LHCN-M2 (cell line): ENCODE measurements at regions not wholly inside any gene's neighbourhood (a gene's known extent, or its start where the extent isn't known, plus 50 kb on each side); places are given as distances from the start of the nearest gene placed in this dataset.
"Not testable (repeated sequence)": the region's sequence is repeated elsewhere in the genome, so short reads cannot be mapped to it uniquely, and the experiment has no call there.

ENCODE experiments used
- DNase-seq: peaks from one replicate; pipeline ENCODE4 v3.0.0-alpha.2; 2012; ENCODE audit warnings: low read depth

DNA sequence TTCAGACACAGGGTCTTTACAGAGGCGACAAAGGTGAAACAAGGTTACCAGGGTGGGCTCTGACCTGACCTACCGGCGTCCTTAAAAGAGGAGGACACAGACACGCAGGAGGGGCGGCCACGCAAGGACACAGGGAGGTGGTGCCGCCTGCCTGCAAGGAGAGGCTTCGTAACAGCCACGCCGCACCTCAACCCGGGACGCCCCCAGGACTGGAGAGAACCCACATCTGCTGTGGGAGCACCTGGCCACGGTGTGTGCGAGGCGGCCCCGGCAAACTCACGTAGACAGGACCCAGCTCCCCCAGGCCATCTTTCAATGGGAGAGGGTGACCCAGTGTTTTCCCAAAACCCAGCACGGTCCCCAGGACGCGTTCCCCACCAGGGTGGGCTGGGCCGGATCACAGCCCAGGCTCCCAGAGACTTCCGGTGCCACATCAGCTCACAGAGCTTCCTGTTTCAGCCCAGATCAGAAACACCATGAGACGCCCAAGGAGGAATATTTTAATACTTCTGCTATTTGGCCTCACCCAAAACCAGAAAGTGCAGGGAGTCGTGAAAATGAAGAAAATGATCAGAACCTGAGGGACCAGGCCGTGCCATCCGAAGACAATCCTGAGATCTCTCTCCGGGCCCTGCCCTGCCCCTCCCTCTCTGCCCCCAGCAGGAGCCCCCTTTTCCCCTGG lies 5417.4 kb upstream of the TPTE start:
- not testable (repeated sequence) for DNase-seq

DNA sequence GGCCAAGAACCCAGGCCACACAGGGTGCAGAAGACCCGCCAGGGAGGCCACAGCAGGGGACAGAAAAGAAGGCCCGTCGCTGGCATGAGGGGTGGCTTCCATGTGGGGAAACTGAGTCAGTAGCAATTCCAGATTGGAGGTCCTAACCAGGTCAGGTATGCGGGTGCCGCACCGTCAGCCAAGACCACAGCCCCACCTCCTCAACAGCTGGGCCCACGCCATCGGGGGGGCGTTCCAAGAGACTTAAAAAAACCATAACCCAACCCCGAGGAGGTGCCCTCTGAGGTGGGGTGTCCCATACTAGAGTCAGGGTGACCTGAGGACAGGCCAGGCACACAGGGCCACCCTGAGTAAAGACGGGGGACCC lies 5416.8 kb upstream of the TPTE start:
- DNase-seq, result not testable (repeated sequence)

DNA sequence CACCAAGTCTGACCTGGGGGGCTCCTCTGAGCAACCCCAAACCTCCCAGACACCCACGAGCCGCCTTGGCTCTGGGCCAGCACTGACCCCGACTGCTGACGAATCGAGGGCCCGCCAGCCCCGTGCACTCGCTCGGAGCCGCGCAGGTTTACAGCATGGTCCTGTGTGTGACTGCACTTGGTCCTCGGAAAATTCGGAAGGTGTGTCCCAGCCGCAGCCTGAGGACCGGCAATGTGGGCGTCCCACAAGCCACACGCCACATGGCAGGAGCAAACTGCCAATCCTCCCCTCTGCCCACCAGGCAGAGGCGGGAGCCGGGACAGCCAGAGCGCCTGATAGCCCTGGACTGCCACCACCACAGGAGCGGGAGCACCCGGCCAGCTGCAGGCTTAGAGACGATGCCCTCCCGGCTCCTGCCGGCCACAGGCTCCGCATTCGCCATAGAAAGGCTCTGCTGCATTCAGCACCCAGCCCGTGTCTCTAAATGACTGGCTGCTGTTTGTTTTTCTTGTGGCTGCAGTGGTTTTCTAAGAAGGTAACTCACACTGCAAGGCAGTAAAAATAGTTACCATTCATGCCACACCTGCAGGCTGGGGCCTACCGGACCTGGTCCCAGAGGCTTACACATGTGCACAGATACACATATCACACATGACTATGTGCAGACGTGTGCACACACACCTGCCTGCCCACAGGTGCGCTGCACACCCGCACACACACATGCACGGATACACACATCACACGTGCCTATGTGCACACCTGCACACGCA lies 5415.3 kb upstream of the TPTE start:
- DNase-seq, result not testable (repeated sequence)

DNA sequence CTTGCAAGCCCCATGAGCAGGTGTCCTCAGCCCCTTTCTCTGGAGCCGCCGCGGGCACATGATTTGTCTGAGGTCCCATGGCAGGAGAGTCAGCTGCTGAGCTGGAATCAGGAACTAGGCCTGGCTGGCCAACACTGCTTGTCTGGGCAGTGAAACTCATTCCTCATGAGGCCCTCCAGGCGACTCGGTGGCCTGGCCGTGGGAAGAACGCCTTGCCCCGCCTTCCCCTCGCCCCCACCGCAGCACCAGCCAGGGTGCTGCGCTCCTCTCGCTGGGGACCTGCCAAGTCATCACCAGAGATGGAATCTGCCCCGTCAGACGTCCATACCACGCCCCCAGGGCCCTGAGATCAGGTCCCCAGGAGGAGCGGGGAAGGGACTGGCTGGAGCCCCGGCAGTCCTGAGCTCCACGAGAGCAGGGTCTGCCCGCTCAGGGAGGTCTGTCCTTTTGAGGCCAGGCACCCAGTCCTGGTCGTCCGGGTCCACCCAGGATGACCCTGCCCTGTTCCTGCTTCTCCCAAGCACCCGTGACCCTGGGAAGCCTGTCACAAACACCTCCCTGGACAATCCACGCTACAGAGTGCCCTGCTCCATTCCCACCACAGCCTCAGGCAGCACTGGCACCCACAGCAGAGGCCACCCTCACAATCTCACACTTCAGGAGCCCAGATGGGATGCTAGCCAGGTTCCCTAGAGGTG lies 5414.5 kb upstream of the TPTE start:
- DNase-seq, result not testable (repeated sequence)

DNA sequence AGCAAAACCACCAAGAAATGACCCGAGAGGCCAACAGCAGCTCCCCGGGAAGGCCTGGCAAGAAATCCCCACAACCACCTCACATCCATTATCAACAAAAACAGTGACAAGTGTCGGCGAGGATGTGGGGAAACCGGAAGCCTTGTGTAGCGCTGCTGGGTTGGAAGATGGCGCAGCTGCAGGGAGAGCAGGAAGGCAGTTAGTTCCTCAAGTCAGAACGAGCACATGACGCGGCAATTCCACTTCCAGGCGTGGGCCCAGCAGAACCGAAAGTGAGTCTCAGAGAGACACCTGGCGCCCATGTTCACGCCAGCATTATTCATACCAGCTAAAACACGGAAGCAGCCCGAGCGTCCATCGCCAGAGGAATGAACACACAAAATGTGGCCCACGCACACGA lies 5413.7 kb upstream of the TPTE start:
- not testable (repeated sequence) for DNase-seq

DNA sequence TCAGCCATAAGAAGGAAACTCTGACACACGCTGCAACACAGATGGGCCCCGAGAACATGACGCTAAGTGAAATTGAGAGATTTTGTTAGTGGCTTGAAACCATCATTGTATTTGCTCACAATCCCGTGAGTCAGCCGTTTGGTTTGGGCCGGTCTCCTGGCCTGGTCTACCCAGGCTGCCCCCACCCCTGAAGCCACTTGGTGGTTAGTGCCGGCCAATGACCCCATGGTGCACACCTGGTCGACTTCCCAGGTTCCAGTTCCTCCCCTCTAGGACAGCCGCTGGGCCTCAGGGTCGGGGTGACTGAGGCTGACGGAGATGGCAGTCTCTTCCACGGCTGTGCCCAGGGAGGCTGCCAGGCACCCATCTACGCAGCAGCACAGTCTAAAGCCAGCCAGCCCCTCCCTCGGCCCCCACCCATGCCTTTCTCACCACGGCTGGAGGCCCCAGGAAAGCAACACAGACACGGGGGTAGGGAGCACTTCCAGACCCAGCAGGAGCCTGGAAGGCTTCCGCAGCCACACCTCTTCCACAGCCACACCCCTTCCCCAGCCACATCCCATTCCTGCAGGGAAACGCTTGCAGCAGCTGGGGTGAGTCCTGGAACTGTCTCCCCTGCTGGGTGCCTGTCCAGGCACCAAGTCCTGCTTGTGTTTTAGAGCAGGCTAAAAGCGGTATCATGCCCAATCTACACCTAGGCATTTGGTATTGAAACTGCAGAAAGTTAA lies 5413.2 kb upstream of the TPTE start:
- not testable (repeated sequence) for DNase-seq

DNA sequence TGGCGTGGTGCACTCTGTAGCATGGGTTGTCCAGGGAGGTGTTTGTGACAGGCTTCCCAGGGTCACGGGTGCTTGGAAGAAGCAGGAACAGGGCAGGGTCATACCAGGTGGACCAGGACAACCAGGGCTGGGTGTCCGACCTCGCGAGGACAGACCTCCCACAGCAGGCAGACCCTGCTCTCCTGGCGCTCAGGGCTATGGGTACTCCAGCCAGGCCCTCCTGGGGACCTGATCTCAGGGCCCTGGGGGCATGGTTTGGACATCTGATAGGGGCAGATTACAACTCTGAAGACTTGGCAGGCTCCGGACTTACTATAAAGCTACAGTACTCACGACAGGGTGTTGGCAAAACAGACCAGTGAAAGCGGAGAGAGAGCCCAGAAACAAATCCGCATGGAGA lies 5410.2 kb upstream of the TPTE start:
- DNase-seq, result not testable (repeated sequence)

DNA sequence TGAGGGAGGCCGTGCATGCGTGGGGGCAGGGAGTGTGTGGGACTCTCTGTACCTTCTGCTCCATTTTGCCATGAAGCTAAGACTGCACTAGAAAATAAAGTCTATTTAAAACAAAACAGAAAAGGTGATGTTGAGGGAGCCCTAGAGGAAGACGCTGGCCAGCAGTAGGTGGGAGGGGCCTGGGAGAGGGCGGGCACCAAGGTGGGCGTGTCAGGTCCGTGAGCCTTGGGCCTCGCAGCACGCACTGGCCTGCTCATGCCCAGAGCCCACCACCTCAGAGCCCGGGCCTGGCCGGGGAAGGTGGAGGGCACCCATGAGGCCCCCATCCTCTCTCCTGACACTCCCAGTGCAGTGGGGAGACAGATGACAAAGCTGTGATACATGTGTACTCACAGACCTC lies 5408.3 kb upstream of the TPTE start:
- not testable (repeated sequence) for DNase-seq

DNA sequence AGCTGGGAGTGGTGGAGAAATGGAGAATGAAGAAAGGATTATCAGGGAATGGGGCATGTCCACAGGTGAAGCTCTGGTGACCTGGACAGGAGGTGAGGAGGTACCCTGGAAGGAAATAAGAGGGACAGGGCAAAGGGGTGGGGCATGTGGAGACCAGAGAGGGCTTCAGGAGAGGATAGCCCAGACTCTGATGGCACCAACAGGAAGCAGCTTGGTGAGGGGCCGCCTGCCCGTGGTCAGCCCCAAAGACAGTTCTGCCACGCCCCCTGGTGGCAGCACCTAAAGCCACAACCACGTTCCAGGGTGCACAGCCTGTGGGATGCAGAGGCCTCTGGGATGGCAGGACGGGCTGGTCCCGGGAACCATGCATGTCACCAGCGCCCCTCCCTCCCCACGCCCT lies 5406.9 kb upstream of the TPTE start:
- not testable (repeated sequence) for DNase-seq

DNA sequence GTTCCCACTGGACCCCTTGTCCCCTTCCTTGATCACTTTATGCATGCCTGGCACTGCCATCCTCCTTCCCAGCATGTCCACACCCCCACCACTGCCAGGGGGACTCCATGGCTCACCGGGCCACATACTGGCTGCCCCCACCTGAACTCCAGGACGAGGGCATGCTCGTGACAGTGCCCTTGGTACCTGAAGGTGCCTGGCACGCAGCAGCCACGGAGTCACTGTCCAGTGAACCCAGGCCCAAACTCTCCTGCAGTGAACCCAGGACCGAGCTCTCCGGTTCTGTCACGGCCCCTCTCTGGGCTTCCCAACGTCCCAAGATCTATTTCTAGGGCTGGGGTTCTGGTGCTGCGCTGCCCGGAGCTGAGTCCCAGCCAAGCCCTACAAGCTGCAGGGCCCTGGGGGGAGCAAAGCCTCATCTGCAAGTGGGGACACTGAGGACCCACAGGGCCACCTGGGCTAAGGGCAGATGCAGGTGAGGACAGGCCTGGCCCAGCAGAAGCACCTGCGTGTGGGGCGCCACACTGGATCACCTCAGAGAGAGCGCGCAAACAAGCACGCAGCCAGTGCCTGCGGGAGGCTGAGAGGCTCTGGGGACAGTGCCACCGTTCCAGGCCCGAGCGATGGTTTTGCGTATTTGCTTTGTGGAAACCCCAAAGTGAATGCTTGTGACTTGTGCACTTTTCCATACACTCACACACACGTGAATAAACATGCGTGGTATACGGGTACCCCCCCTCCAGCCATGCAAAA lies 5406.3 kb upstream of the TPTE start:
- not testable (repeated sequence) for DNase-seq

DNA sequence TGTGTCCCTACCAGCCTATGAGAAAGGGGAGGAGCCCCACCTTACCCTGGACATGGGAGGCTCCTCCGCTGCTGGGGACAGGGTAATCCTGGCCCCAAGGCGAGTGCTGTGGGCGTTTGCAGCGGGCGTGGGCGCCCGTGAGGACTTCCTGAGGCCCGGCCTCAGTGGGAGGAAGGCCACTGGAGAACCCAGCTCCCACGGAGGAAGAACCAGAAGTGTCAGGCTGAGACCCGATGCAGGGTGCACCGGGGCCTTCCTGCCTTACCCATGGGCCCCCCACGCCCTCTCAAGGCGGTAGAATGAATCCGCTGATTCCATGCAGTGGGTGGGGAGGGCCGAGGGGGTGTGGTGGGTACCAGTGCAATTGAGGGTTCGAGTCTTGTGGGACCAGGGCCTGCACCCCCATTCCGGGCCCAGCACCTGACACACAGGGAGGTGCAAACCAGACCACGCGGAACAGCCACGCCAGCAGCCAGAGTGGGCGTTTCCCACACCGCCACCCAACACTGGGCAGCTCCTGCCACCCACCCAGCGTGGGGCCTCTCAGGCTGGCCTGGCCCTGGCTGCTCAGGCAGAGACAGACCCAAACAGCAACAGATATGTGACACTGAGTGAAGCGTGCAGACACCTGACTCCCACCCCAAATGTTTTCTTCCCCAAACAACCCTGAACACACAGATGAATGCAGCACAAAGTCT lies 5405.6 kb upstream of the TPTE start:
- DNase-seq, result not testable (repeated sequence)

DNA sequence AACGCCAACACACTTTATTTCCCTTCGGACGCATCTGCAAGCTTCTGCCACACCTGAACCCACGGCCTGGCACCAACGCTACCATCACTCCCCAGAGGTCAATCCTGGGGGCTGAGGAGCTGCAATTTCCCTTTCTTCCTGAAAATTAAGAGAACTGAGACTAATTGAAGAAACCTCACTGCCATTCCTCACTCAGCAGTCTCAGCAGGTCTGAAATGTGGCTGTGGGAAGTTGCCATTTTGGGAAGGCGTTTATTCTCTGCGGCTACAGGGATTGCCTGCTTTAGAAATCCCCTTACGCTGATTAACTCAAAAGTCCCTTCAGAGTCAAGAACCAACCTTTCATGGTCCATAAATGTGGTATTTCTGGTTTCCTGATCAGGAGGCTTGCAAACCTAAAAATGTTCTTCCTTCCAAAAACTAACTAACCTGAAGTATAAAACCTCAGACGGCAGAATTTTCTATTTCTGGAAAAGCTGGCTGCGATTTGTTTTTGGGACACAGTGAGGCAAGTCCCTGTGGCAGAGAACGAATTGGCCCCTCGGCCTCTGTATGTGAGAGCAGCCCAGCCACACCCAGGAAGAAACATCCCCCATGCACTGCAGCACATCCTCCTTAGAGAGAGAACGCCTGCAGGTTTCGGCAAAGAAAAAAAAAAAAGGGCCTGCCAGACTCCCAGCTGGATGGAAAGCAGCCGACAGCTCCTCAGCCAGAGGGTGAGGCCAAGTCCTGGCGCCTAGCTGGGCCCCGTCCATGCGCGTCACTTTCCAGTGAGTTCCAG lies 5404.8 kb upstream of the TPTE start:
- DNase-seq, result not testable (repeated sequence)

DNA sequence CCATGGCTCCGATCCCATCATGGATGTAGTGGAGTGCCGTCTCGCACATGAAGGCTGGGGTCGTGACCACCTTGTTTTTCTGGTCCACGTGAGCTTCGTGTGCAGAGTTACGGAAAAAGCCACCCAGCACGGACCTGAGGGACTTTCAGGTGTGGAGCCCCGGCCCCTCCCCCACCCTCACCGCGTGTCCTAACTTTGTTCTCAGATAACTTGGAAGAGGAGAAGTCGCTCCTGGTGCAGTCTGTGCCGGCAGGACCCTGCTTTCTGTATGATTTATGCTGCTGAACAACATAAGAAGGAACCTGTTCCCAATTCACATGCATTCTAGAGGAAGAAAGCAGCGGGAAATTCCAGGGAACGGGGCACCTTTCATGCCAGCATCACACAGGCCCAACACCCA lies 5404.2 kb upstream of the TPTE start:
- DNase-seq, result not testable (repeated sequence)

DNA sequence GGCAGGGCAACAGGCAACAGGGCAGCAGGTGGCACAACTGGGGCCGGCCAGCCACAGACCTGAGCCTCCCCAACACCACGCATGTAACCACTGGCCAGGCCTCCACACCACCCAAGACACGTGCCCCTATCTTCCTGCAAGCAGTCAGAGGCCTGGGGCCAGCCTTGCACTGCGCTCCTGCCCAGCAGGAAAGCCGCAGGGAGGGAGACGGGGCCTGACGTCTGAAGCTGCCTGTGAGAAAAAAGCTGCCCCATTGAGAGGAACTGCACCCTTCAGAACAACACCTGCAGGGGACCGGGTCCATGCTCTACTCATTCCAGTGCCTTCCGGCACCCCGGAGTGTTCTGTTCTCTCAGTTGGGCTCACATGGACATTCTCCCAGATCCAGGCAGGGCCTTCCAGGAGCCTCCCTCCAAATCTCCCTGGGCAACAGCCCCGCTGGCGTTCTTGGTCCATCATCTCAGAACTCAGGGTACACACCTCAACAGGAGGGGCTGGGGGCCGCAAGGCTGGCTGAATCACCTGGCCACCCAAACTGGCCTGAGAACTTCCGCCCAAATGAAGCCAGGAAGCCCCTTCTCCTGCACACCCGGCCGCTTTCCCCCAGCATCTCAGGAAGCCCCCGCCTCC lies 5403.6 kb upstream of the TPTE start:
- DNase-seq, result not testable (repeated sequence)

DNA sequence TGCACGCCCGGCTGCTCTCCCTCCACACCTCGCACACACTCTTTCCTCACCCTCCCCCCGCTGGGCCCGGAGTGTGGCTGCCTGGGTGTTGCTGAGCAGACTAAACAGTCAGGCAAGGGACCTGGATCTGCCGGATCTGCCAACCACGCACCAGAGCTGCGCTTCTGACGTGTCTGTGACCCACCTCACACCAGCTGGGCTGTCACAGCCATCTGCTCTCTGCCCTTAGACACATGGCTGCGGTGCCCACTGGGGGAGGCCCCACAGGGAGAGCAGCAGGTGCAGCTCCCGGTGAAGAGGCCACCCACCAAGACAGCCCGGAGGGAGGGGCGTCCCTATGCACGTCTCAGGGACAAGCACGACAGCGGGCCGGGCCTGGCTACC lies 5403.1 kb upstream of the TPTE start:
- not testable (repeated sequence) for DNase-seq

DNA sequence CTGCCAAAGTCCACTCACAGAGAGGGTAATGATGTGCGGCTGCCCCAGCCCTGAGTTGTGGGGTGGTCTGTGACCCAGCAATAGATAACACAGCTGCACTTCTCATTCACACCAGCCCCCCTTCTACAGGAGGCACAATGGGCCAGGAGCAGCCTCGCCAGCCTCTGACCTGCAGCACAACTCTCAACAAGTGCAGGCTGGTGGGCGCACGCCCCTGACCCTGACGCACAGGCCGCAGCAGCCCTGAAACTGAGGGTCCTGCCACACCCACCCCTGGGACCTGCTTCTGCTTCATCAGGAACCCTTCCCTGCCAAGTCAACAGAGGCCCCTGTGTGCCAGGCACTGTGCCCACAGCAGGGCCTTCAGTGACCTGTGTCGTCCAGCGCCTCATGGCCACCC lies 5402.2 kb upstream of the TPTE start:
- DNase-seq, result not testable (repeated sequence)

DNA sequence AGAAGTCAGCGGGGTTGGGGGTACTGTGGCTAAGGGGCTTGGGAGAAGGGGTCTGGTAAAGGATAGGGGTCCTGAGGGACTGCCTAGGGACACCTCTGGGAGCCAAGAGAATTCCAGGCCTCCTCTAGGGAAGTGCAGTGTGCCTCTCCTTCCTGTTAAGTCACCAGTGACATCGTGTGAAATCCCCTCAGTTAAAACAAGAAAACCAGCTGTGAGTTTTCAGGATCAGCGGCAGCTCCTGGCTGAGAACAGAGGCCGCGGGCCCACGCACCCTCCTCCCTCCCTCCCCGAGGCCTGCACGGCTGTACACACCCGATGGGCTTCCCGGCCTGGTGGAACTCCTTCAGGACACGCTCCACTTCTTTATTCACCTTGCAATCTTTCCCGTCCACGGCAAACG lies 5400.0 kb upstream of the TPTE start:
- not testable (repeated sequence) for DNase-seq

DNA sequence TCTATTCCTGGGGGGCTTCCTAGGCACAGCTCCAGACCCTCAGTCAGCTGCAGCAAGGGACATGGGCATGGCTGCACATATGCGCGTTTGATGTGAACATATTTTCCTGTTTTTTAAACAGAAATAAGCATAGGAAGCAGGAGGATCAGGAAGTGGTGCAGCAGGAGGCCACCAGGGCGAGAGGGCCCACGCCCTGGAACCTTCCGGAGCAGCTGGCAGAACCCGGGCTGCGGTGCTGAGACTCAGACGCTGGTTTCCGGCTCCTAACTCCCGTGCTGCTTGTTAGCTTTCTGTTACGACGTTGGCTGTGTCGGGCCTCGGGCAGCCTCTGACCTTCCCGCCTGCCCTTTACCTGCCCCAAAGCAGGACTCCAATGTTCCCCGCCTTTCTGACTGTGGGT lies 5399.5 kb upstream of the TPTE start:
- DNase-seq, result not testable (repeated sequence)

DNA sequence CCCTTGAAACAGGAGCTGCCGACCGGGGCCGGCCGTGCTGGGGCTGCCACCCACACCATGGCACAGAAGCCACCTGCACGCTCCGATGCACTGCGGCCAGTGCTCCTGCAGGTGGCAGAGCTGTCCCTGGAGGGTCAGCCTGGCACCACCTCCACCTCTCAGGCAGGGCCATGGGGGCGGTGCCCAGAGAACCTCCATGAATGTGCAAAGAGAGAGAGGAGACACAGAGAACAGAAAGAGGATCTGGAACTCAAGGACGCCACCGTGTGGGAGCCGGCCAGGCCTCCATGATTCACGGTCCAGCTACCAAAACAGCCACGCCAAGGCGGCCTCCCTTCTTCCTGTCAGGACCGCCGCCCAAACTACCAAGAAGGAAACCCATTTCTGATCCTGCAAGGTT lies 5397.7 kb upstream of the TPTE start:
- DNase-seq, result not testable (repeated sequence)
